22Rv1 (cell line): ENCODE measurements at regions not wholly inside any gene's neighbourhood (a gene's known extent, or its start where the extent isn't known, plus 50 kb on each side); places are given as distances from the start of the nearest gene placed in this dataset.

Experiments used
- H3K27ac ChIP-seq: fragments of 450-650 bp; 2 replicates; pipeline ENCODE4 v1.5.1; 2017
- ZFX ChIP-seq: fragments of 450-650 bp; IDR thresholded peaks from 2 replicates; pipeline ENCODE4 v1.6.1; 2017; ENCODE audit warnings: antibody characterized with exemption, borderline replicate concordance
- TF ChIP-seq, protein P1 (sequence below): fragments of 450-650 bp; IDR thresholded peaks from 2 replicates; pipeline ENCODE4 v1.5.1; 2017; ENCODE audit warnings: mild to moderate bottlenecking

DNA sequence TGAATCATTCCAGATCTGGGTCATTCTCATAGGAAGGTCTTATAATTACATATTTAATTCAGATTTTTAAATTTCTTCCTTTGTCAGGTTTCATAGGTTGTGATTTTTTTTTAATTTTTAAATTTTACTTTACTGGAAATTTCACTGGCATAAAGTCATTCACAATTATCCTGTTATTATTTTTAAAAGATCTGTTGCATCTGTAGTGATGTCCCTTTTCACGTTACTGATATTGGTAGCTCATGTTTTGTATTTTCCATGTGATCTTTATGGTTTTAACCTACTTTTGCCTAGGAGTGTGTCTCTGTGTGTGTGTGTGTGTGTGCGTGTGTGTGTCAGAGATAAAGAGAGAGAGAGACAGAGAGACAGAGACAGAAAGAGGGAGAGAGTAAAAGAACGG lies 216.6 kb upstream of the KCNJ16 start:
- TF ChIP-seq ZFX: no peak
- TF ChIP-seq, protein P1, sequence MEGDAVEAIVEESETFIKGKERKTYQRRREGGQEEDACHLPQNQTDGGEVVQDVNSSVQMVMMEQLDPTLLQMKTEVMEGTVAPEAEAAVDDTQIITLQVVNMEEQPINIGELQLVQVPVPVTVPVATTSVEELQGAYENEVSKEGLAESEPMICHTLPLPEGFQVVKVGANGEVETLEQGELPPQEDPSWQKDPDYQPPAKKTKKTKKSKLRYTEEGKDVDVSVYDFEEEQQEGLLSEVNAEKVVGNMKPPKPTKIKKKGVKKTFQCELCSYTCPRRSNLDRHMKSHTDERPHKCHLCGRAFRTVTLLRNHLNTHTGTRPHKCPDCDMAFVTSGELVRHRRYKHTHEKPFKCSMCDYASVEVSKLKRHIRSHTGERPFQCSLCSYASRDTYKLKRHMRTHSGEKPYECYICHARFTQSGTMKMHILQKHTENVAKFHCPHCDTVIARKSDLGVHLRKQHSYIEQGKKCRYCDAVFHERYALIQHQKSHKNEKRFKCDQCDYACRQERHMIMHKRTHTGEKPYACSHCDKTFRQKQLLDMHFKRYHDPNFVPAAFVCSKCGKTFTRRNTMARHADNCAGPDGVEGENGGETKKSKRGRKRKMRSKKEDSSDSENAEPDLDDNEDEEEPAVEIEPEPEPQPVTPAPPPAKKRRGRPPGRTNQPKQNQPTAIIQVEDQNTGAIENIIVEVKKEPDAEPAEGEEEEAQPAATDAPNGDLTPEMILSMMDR: no peak
- H3K27ac ChIP-seq: no peak overlapping the region

GRCh38 chr17:69860142-69860680 lies 214.8 kb upstream of the KCNJ16 start:
- no peak overlapping the region for H3K27ac ChIP-seq
- no peak for TF ChIP-seq ZFX
- TF ChIP-seq, protein P1: no peak

DNA sequence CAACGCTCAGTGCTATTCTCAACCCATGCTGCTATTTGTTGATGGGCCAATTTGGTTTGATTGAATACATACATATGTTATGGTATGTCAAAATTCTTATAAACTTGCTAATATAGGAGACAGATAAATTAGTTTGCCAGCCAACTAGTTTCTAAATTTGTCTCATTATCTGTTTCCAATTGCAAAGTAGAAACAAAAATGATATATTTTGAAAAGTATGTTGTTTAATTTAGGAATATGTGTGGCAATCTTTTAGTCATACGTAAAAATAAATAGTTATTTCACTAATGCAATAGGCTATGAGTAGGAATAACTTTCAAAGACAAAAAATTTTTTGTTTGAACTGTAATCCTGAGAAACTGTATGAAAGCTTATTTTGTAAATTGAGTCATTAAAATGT lies 210.6 kb upstream of the KCNJ16 start:
- TF ChIP-seq ZFX: no peak
- no peak overlapping the region for H3K27ac ChIP-seq

GRCh38 chr17:69869667-69870066 lies 205.4 kb upstream of the KCNJ16 start:
- no peak for TF ChIP-seq ZFX
- H3K27ac ChIP-seq: no peak overlapping the region

DNA sequence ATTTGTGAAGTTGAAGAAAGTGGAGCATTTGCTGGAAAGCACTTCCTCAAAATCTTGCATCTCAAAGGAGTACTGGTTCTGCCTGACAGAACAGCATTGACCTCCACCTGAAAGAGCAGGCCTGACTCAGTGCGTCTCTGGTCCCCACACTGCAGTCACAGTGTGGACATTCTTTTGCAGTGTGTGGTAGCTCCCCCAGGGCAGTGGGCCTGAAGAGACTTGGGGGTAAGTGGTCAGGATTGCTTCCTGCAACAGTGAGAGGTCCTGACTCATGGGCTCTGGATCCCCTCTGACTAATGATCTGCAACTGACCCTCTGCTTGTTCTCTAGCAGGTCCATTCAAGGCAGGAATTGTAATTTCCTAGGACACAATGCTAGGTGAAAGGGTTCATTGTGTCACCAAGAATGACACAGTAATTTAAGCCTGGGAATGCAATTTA lies 204.9 kb upstream of the KCNJ16 start:
- no peak overlapping the region for H3K27ac ChIP-seq
- no peak for TF ChIP-seq ZFX
- TF ChIP-seq, protein P1: no peak

GRCh38 chr17:69870751-69871199 lies 204.2 kb upstream of the KCNJ16 start:
- H3K27ac ChIP-seq: no peak overlapping the region

DNA sequence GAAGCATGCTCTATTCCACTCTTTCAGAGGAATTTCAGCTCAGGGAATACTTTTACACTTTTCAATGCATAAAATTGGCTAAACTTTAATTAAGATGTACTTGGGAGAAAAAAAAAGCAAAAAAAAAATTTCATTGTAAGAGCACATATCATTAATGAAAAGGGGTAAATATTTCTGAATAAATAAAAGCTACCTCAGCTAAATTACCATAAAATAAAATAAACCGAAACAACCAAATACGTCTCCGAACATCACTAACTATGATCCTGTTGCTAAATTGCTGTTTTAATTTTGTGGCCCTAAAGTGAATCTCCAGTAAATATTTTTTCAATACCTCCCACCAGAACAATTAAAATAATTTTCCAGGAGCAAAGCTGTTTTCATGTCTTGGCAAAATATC lies 203.7 kb upstream of the KCNJ16 start:
- TF ChIP-seq, protein P1: no peak
- no peak for TF ChIP-seq ZFX
- H3K27ac ChIP-seq: no peak overlapping the region

More at GRCh38 chr17:69870751-69871199, 204.2 kb upstream of the KCNJ16 start:
- TF ChIP-seq, protein P1: no peak
- TF ChIP-seq ZFX: no peak

DNA sequence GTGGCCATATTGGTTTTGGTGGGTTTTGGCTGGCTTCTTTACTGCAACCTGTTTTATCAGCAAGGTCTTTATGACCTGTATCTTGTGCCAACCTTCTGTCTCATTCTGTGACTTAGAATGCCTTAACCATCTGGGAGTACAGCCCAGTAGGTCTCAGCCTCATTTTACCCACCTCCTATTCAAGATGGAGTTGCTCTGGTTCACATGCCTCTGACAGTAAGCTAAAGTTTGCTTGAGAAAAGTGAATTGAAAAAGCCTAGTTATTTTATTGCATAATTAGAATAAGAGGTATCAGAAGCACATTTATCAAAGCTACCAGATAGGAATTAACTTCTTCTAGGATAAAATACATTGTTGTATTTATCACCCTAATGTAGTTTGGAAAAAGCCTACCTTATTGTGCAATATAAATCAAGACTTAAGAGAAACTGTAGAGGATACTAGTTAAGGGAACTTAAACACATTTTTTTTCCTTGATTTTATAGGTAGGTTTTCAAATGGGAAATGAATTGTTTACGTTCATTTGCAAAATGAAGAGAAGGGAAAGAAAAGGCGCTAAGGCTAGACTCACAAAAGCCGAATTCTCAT lies 202.3 kb upstream of the KCNJ16 start:
- TF ChIP-seq, protein P1: no peak
- no peak overlapping the region for H3K27ac ChIP-seq
